Aorta (tissue), 5 donors: ENCODE measurements at regions not wholly inside any gene's neighbourhood (a gene's known extent, or its start where the extent isn't known, plus 50 kb on each side); places are given as distances from the start of the nearest gene placed in this dataset.

Source experiments
- ATAC-seq: fragments of 200-7000 bp; cut with Tn5 transposase; one replicate; pipeline ENCODE4 v1.9.1; 2022; ENCODE audit warnings: moderate library complexity; ENCODE audit not compliant: low FRiP score
- DNase-seq, 2 donors: peaks; one replicate each; pipeline ENCODE4 v3.0.0-alpha.2; 2020
- H3K27ac ChIP-seq, 2 donors: one replicate each; pipeline ENCODE4 v1.5.1; 2013; ENCODE audit warnings: low read length in 2 of 2, mild to moderate bottlenecking in 2 of 2, moderate library complexity in 2 of 2, control low read depth in 1 of 2, inconsistent platforms in 1 of 2, low read depth in 1 of 2
- H3K27me3 ChIP-seq, 2 donors: one replicate each; pipeline ENCODE4 v1.6.1; 2013; ENCODE audit warnings: control low read depth in 1 of 2, low read length in 1 of 2, mild to moderate bottlenecking in 1 of 2, moderate library complexity in 1 of 2; ENCODE audit not compliant: insufficient read depth in 2 of 2, control insufficient read depth in 1 of 2
- H3K36me3 ChIP-seq, 2 donors: one replicate each; pipeline ENCODE4 v1.6.1; 2013; ENCODE audit warnings: control low read depth in 1 of 2, low read length in 1 of 2, mild to moderate bottlenecking in 1 of 2; ENCODE audit not compliant: insufficient read depth in 2 of 2, control insufficient read depth in 1 of 2
- H3K4me1 ChIP-seq, 2 donors: one replicate each; pipeline ENCODE4 v1.6.1; 2013; ENCODE audit warnings: low read length in 2 of 2, control low read depth in 1 of 2, mild to moderate bottlenecking in 1 of 2, moderate library complexity in 1 of 2; ENCODE audit not compliant: insufficient read depth in 2 of 2, control insufficient read depth in 1 of 2
- H3K4me3 ChIP-seq, 2 donors: one replicate each; pipeline ENCODE4 v1.5.1; 2013; ENCODE audit warnings: low read length in 2 of 2, control low read depth in 1 of 2, mild to moderate bottlenecking in 1 of 2
- H3K9me3 ChIP-seq: one replicate; pipeline ENCODE4 v1.6.1; 2013; ENCODE audit warnings: mild to moderate bottlenecking, low read length; ENCODE audit not compliant: control insufficient read depth
- WGBS, 2 donors: extraction: QIAGEN DNeasy Blood & Tissue Kit; methylation state at CpG; one replicate each; pipeline ENCODE4 v1.1.7; 2013; 5-methylcytosine and 5-hydroxymethylcytosine counted together
- intact Hi-C, 2 donors: fragments of 100-400 bp; cut with DNase I; formaldehyde crosslinking; loops; one replicate each; pipeline versions ENCODE4 v1.14.2 to v1.15.0; 2022
- donor health status: healthy with polysubstance abuse.
- donor health status: Bipolar disorder and iron deficiency.
- donor health status: DM: no; HTN: no; CAD: no.
- donor health status: DM: no; HTN: no; CAD: no.
- donor health status: DM: yes; HTN: yes; CAD: no.

- intact Hi-C loops: no loop called here
- Histone ChIP-seq H3K9me3 (no peaks in the 10 kb centered on the region), H3K27ac (no peak overlapping the region), H3K4me3 (no peak overlapping the region), H3K36me3 (no peaks in the 10 kb centered on the region), H3K27me3 (no peaks in the 10 kb centered on the region), H3K4me1 (no peaks in the 10 kb centered on the region)
- ATAC-seq: no peak
- 79 to 89% methylated on average over 1 of the region's 1 CpG for WGBS, 2 donors
- DNase-seq: no peak
Observed at GRCh38 chr2:122500316-122501105, 745.1 kb downstream of the TSN start.

DNA sequence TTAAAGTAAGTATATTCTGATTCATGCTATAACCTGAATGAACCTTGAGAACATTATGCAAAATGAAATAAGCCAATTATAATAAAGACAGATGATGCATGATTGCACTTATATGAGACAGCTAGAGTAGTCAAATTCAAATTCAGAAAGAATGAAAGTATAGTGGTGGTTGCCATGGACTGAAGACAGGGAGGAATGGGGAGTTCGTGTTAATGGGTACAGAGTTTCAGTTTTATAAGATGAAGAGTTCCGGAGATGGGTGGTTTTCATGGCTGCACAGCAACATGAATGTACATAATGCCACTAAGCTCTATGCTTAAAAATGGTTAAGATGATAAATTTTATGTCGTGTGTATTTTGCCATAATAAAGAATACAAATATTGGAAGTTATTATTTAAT, 751.2 kb downstream of the TSN start:
- ATAC-seq: no peak
- Histone ChIP-seq H3K4me1 (no peaks in the 10 kb centered on the region), H3K9me3 (no peaks in the 10 kb centered on the region), H3K27me3 (no peaks in the 10 kb centered on the region), H3K36me3 (no peaks in the 10 kb centered on the region), H3K4me3 (no peak overlapping the region), H3K27ac (no peak overlapping the region)
- WGBS, 2 donors: 82 to 83% methylated on average over 3 of the region's 3 CpGs
- intact Hi-C loops: no loop called here
- no peak for DNase-seq

GRCh38 chr2:122507261-122507660, 751.8 kb downstream of the TSN start:
- WGBS, 2 donors: 5 to 10% methylated on average over 1 of the region's 1 CpG
- Histone ChIP-seq H3K27me3 (no peaks in the 10 kb centered on the region), H3K9me3 (no peaks in the 10 kb centered on the region), H3K4me3 (no peak overlapping the region), H3K27ac (no peak overlapping the region), H3K36me3 (no peaks in the 10 kb centered on the region), H3K4me1 (no peaks in the 10 kb centered on the region)
- intact Hi-C loops: no loop called here
- ATAC-seq: no peak
- DNase-seq: no peak

DNA sequence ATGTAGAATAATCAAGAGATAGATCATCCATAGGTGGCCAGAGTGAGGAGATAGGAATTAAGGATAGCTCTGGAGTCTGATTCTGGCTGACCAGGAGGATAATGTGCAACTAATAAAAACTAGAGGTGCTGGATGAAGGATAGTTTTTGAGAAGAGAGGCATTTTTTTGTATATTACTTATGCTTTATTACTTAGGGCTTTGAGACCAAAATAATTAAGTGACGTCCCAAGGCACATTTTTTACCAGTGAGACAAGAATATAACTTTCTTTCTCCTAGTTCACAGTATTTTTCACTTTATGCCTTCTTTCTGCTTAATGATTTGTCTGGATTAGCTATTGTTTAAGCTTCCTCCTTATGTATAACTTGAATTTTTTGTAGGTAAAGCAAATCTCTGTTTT, 756.6 kb downstream of the TSN start:
- 4 to 5% methylated on average over 1 of the region's 1 CpG for WGBS, 2 donors
- no peaks in the 10 kb centered on the region for H3K36me3 ChIP-seq

GRCh38 chr2:122514451-122514996, 759.1 kb downstream of the TSN start:
- H3K4me3 ChIP-seq: no peak overlapping the region
- H3K27me3 ChIP-seq: no peaks in the 10 kb centered on the region
- ATAC-seq: no peak
- intact Hi-C loops: no loop called here
- H3K27ac ChIP-seq: no peak overlapping the region
- WGBS, 2 donors: 78 to 83% methylated on average over 7 of the region's 7 CpGs
- H3K9me3 ChIP-seq: no peaks in the 10 kb centered on the region
- no peaks in the 10 kb centered on the region for H3K36me3 ChIP-seq
- H3K4me1 ChIP-seq: no peaks in the 10 kb centered on the region
- no peak for DNase-seq

More for the DNA sequence above, 756.6 kb downstream of the TSN start:
- intact Hi-C loops: no loop called here
- Histone ChIP-seq H3K27me3 (no peaks in the 10 kb centered on the region), H3K4me1 (no peaks in the 10 kb centered on the region), H3K4me3 (no peak overlapping the region), H3K27ac (no peak overlapping the region), H3K9me3 (no peaks in the 10 kb centered on the region)
- ATAC-seq: no peak
- no peak for DNase-seq

DNA sequence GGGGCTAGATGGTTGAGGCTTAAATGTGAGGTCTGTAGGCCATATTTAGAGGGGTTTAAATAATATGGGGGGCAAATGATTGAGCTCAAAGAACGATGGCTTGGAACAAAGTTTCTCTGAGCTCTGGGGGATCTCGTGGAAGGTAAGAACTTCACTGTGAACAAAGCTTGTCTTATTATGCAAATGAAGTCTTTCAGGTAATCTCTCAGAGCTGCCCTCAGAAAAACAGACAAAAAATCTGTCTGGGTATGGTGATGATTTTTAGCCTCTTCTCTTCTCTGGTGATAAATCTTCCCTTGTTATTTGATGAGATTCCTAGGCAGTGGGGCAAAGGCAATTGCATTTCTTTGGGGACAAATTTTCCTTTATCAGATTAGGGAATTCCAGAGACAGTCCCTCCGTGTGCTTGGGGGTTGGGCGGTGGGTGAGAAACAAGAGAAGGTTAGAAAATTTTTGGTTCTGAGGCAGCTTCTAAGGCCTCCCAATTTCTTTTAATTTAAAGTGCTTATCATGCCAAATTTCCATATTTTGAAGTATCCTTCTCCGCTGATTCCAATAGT, 760.4 kb downstream of the TSN start:
- Histone ChIP-seq H3K4me1 (no peaks in the 10 kb centered on the region), H3K36me3 (no peaks in the 10 kb centered on the region), H3K27ac (no peak overlapping the region), H3K4me3 (no peak overlapping the region), H3K9me3 (no peaks in the 10 kb centered on the region), H3K27me3 (no peaks in the 10 kb centered on the region)
- DNase-seq: no peak
- intact Hi-C loops: no loop called here
- WGBS, 2 donors: 52 to 55% methylated on average over 5 of the region's 5 CpGs
- ATAC-seq: no peak

DNA sequence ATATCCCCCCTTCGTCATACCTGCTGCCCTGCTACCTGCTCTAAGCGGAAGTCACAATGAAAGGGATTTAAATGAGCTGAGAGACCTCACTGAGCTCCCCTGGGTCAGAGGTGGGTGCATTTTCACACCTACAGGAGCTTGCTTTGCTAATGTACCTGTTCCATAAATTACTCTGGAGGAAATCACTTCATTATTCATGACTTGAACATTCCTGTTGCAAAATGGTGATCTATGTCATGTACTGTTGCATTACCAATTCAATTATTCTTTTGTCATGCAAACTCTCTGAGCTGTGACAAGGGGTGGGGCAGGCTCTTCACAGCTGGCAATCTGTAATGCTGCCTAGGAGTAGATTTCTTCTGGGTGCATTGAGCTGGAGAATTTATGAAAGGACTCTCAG, 761.3 kb downstream of the TSN start:
- no peaks in the 10 kb centered on the region for H3K4me1 ChIP-seq
- ATAC-seq: no peak
- intact Hi-C loops: no loop called here
- DNase-seq: no peak
- H3K36me3 ChIP-seq: no peaks in the 10 kb centered on the region
- H3K4me3 ChIP-seq: no peak overlapping the region
- no peak overlapping the region for H3K27ac ChIP-seq
- H3K9me3 ChIP-seq: no peaks in the 10 kb centered on the region
- 64 to 65% methylated on average over 2 of the region's 2 CpGs for WGBS, 2 donors
- no peaks in the 10 kb centered on the region for H3K27me3 ChIP-seq

- no peak for ATAC-seq
- Histone ChIP-seq H3K9me3 (no peaks in the 10 kb centered on the region), H3K4me3 (no peak overlapping the region), H3K36me3 (no peaks in the 10 kb centered on the region), H3K27me3 (no peaks in the 10 kb centered on the region), H3K4me1 (no peaks in the 10 kb centered on the region), H3K27ac (no peak overlapping the region)
- no peak for DNase-seq
- 87 to 93% methylated on average over 4 of the region's 4 CpGs for whole genome bisulfite sequencing, 2 donors
- intact Hi-C loops: no loop called here
Observed at GRCh38 chr2:122519366-122519765, 763.9 kb downstream of the TSN start.
